H1 (cell line): ENCODE measurements at regions not wholly inside any gene's neighbourhood (a gene's known extent, or its start where the extent isn't known, plus 50 kb on each side); places are given as distances from the start of the nearest gene placed in this dataset.

Source experiments
- ATF2 ChIP-seq: IDR thresholded peaks from 2 replicates; pipeline ENCODE4 v1.6.1; 2012; ENCODE audit warnings: low read length, inconsistent platforms
- BCL11A ChIP-seq, 2 experiments: IDR thresholded peaks; one replicate each; pipeline ENCODE4 v1.6.1; 2011; ENCODE audit warnings: low read depth in 2 of 2, low read length in 2 of 2, mild to moderate bottlenecking in 2 of 2
- CBX5 ChIP-seq: fragments of 300-800, 300-1000 bp; sonication (generic); IDR thresholded peaks from 2 replicates; pipeline ENCODE4 v1.7.1; 2016; ENCODE audit warnings: antibody characterized with exemption, low read length, low read depth
- CEBPB ChIP-seq: IDR thresholded peaks from 2 replicates; pipeline ENCODE4 v1.6.1; 2012; ENCODE audit warnings: low read depth, low read length
- CHD2 ChIP-seq: IDR thresholded peaks from 2 replicates; pipeline ENCODE4 v1.6.1; 2012; ENCODE audit warnings: low read length, improper control_type of control experiment
- EZH2 ChIP-seq: fragments of 200-600 bp; sonication (generic); IDR thresholded peaks from 2 replicates; pipeline ENCODE4 v1.7.1; 2012; ENCODE audit warnings: low read depth, mild to moderate bottlenecking, moderate library complexity, low read length, inconsistent platforms; ENCODE audit not compliant: severe bottlenecking
- GABPA ChIP-seq: IDR thresholded peaks from 2 replicates; pipeline ENCODE4 v1.6.1; 2011; ENCODE audit warnings: mild to moderate bottlenecking, low read length, moderate library complexity, borderline replicate concordance; ENCODE audit not compliant: insufficient read depth
- HDAC2 ChIP-seq, 2 experiments: fragments of 300-600 bp in 1 of 2; sonication (generic) in 1 of 2; IDR thresholded peaks; 2 replicates each; pipeline ENCODE4 v1.6.1; 2011 to 2012; ENCODE audit warnings: low read depth in 2 of 2, low read length in 2 of 2, mild to moderate bottlenecking in 2 of 2, moderate library complexity in 2 of 2, borderline replicate concordance in 1 of 2, inconsistent platforms in 1 of 2
- KDM1A ChIP-seq: fragments of 200-600, 300-600 bp; sonication (generic); IDR thresholded peaks from 2 replicates; pipeline ENCODE4 v1.7.1; 2016; ENCODE audit warnings: mild to moderate bottlenecking, low read length, borderline replicate concordance
- NRF1 ChIP-seq: IDR thresholded peaks from 2 replicates; pipeline ENCODE4 v1.6.1; 2011; ENCODE audit warnings: mild to moderate bottlenecking, low read depth, low read length, improper control_type of control experiment
- PHF8 ChIP-seq: fragments of 200-600 bp; sonication (generic); conservative IDR thresholded peaks from 2 replicates; pipeline ENCODE4 v1.7.1; 2012; ENCODE audit warnings: low read depth, mild to moderate bottlenecking, inconsistent platforms, low read length, moderate library complexity
- POLR2AphosphoS5 ChIP-seq: IDR thresholded peaks from 2 replicates; pipeline ENCODE4 v1.6.1; 2011; ENCODE audit warnings: low read depth, low read length
- RFX5 ChIP-seq: IDR thresholded peaks from 2 replicates; pipeline ENCODE4 v1.6.1; 2011; ENCODE audit warnings: low read depth, low read length, improper control_type of control experiment, borderline replicate concordance
- SIX5 ChIP-seq: IDR thresholded peaks from 2 replicates; pipeline ENCODE4 v1.6.1; 2011; ENCODE audit warnings: mild to moderate bottlenecking, low read depth, low read length
- SP4 ChIP-seq: IDR thresholded peaks from 2 replicates; pipeline ENCODE4 v1.6.1; 2012; ENCODE audit warnings: low read length, inconsistent platforms
- TCF12 ChIP-seq: IDR thresholded peaks from 2 replicates; pipeline ENCODE4 v1.6.1; 2011; ENCODE audit warnings: low read depth, mild to moderate bottlenecking, low read length
- USF2 ChIP-seq: IDR thresholded peaks from 2 replicates; pipeline ENCODE4 v1.6.1; 2011; ENCODE audit warnings: low read length, improper control_type of control experiment
- TF ChIP-seq, protein P1 (sequence below), 3 experiments: IDR thresholded peaks; 1 replicate in 2 of 3; 2 replicates in 1 of 3; pipeline versions ENCODE4 v1.5.1 to v1.6.1; 2011; ENCODE audit warnings: low read length in 3 of 3, mild to moderate bottlenecking in 3 of 3, inconsistent platforms in 2 of 3, low read depth in 1 of 3, moderate library complexity in 1 of 3; ENCODE audit not compliant: insufficient read depth in 1 of 3; ENCODE audit errors: control extremely low read depth in 1 of 3

DNA sequence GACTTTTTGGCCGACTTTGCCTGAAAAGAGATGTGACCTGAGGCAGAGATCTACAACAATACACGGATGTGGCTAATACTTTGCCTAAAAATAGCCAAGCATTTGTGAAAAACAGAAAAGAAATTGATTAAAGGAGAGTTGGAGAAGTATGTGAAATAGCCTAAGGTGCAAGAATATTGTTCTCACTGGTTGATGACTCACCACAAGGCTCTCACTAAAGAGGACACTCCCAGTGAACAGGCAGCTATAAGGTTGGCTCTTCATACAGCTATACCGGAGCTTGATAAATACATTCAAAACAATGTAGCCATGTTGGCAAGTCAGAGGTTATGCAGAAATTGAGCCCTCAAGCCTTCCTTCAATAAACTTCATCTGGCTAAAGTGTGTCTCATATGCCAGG, 317.2 kb upstream of the GRAMD2B start (continued):
- TF ChIP-seq GABPA: no peak
- TF ChIP-seq EZH2: no peak
- TF ChIP-seq HDAC2 (IDR thresholded peaks at IDR 0.05; ENCODE audit: borderline replicate concordance in 1 of 2, low read depth in 2 of 2, low read length in 2 of 2): no peak
- TF ChIP-seq POLR2AphosphoS5: no peak
- no peak for TF ChIP-seq SIX5
- no peak for TF ChIP-seq TCF12
- no peak for TF ChIP-seq PHF8
- TF ChIP-seq CBX5: no peak
- TF ChIP-seq NRF1: no peak
- no peak for TF ChIP-seq KDM1A
- TF ChIP-seq USF2: no peak
- TF ChIP-seq BCL11A (IDR thresholded peaks at IDR 0.05; ENCODE audit: low read depth in 2 of 2, low read length in 2 of 2): no peak
- no peak for TF ChIP-seq RFX5
- no peak for TF ChIP-seq ATF2
- TF ChIP-seq SP4: no peak
- no peak for TF ChIP-seq CHD2
- no peak for TF ChIP-seq CEBPB
- TF ChIP-seq, protein P1, sequence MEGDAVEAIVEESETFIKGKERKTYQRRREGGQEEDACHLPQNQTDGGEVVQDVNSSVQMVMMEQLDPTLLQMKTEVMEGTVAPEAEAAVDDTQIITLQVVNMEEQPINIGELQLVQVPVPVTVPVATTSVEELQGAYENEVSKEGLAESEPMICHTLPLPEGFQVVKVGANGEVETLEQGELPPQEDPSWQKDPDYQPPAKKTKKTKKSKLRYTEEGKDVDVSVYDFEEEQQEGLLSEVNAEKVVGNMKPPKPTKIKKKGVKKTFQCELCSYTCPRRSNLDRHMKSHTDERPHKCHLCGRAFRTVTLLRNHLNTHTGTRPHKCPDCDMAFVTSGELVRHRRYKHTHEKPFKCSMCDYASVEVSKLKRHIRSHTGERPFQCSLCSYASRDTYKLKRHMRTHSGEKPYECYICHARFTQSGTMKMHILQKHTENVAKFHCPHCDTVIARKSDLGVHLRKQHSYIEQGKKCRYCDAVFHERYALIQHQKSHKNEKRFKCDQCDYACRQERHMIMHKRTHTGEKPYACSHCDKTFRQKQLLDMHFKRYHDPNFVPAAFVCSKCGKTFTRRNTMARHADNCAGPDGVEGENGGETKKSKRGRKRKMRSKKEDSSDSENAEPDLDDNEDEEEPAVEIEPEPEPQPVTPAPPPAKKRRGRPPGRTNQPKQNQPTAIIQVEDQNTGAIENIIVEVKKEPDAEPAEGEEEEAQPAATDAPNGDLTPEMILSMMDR (IDR thresholded peaks at IDR 0.05; ENCODE audit: control extremely low read depth in 1 of 3, insufficient read depth in 1 of 3, low read depth in 1 of 3, low read length in 3 of 3): no peak
- TF ChIP-seq, all 59 proteins: peak for 0
